ENCODE measurements at regions not wholly inside any gene's neighbourhood (a gene's known extent, or its start where the extent isn't known, plus 50 kb on each side); places are given as distances from the start of the nearest gene placed in this dataset.
"Not testable (repeated sequence)": the region's sequence is repeated elsewhere in the genome, so short reads cannot be mapped to it uniquely, and the experiment has no call there.

DNA sequence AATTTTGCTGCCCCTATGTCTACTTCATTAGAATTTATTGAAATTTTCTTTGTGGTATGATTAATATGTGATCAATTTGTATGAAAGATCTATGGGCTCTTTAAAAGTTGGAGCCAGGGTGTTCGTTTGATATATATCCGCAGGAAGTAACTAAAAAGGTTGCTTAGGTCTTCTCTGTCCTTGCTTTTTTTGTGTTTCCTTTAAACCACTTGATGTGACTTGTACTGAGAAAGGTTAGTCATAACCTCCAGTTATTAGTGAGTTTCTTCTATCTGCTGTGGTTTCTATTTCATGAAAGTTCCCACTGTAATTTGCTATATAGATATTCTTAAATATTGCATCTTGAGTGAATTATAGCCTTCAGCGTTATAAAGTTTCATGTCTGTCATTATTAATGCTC lies 585.3 kb upstream of the ARID1B start:
- H3K4me3 ChIP-seq (ENCODE audit: low read length) = no peak overlapping the region
- no peaks in the 10 kb centered on the region for H3K27me3 ChIP-seq (ENCODE audit: control insufficient read depth, insufficient read depth, low read length)
- no peaks in the 10 kb centered on the region for H3K4me1 ChIP-seq (ENCODE audit: control insufficient read depth, insufficient read depth, low read length)
- DNase-seq (ENCODE audit: low read depth, low spot score) = no peak
- no peaks in the 10 kb centered on the region for H3K9me3 ChIP-seq (ENCODE audit: control insufficient read depth, insufficient read depth, low read length)
- H3K36me3 ChIP-seq (ENCODE audit: control insufficient read depth, insufficient read depth, low read length) = no peaks in the 10 kb centered on the region
- no CpG with 5 or more reads among the region's 3 CpGs for WGBS (ENCODE audit: insufficient coverage, insufficient read length)
- no peak overlapping the region for H3K27ac ChIP-seq (ENCODE audit: low read length)

DNA sequence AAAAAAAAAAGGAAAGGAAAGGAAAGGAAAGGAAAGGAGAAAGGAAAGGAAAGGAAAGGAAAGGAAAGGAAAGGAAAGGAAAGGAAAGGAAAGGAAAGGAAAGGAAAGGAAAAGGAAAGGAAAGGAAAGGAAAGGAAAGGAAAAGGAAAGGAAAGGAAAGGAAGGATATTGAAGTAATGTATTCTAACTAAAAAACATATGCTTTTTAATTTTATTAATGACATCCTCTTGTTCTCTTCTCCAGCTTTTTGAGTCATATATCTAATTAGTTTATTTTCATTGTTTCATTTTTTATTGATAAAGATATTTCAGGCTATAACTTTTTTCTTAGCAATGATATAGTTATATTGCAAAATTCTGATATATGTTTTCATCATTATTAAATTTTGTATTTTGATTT lies 585.8 kb upstream of the ARID1B start:
- H3K36me3 ChIP-seq (ENCODE audit: control insufficient read depth, insufficient read depth, low read length); H3K9me3 ChIP-seq (ENCODE audit: control insufficient read depth, insufficient read depth, low read length): not testable (repeated sequence)

GRCh38 chr6:156190270-156190669 lies 586.9 kb upstream of the ARID1B start:
- no CpG with 5 or more reads among the region's 6 CpGs for WGBS (ENCODE audit: insufficient coverage, insufficient read length)
- Histone ChIP-seq H3K27ac (ENCODE audit: low read length) (no peak overlapping the region), H3K27me3 (ENCODE audit: control insufficient read depth, insufficient read depth, low read length) (no peaks in the 10 kb centered on the region), H3K36me3 (ENCODE audit: control insufficient read depth, insufficient read depth, low read length) (no peaks in the 10 kb centered on the region), H3K4me1 (ENCODE audit: control insufficient read depth, insufficient read depth, low read length) (no peaks in the 10 kb centered on the region), H3K9me3 (ENCODE audit: control insufficient read depth, insufficient read depth, low read length) (no peaks in the 10 kb centered on the region), H3K4me3 (ENCODE audit: low read length) (no peak overlapping the region)
- no peak for DNase-seq (ENCODE audit: low read depth, low spot score)

More for the DNA sequence above, 585.8 kb upstream of the ARID1B start:
- not testable (repeated sequence) for H3K4me3 ChIP-seq (ENCODE audit: low read length); H3K4me1 ChIP-seq (ENCODE audit: control insufficient read depth, insufficient read depth, low read length); DNase-seq (ENCODE audit: low read depth, low spot score); H3K27me3 ChIP-seq (ENCODE audit: control insufficient read depth, insufficient read depth, low read length); H3K27ac ChIP-seq (ENCODE audit: low read length)

DNA sequence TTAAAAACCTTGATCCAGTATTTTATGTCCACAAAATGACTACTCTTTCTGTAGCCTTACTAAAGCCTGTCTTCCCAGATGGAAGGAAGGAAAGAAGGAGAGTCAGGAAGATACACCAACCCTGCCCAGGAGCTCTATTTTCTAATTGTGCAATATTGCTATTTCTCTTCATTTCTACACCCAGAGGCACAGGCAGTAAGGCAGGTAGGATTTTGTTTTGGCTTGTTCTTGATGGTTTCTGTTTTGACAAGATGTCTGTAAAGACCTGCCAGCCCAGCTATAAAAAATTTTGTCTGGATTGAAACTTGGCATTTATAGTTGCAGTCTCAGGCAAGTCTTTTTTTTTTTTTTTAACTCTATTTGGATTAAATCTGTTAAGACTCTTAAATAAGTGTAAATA lies 587.5 kb upstream of the ARID1B start:
- Histone ChIP-seq H3K9me3 (ENCODE audit: control insufficient read depth, insufficient read depth, low read length) (no peaks in the 10 kb centered on the region), H3K4me3 (ENCODE audit: low read length) (no peak overlapping the region), H3K36me3 (ENCODE audit: control insufficient read depth, insufficient read depth, low read length) (no peaks in the 10 kb centered on the region), H3K27ac (ENCODE audit: low read length) (no peak overlapping the region), H3K27me3 (ENCODE audit: control insufficient read depth, insufficient read depth, low read length) (no peaks in the 10 kb centered on the region), H3K4me1 (ENCODE audit: control insufficient read depth, insufficient read depth, low read length) (no peaks in the 10 kb centered on the region)
- no peak for DNase-seq (ENCODE audit: low read depth, low spot score)

DNA sequence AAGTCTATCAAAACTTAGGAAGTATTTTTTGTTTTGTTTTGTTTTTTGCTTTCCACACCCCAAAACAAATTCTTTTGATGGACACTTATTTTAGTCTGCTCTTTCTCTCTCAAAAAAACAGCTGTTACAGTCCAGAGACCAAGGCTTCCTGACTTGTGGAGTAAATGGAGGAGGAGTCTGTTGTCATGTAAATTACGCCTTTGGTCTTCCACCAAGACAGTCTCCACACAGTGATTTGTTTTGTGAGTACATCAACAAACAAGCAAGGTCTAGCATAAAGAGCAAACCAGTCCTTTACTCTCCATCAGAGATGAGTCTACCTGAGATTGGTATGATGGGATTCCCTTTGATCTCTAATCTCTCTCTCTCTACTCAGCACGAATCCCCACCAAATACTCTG lies 588.0 kb upstream of the ARID1B start:
- no peaks in the 10 kb centered on the region for H3K9me3 ChIP-seq (ENCODE audit: control insufficient read depth, insufficient read depth, low read length)
- WGBS (ENCODE audit: insufficient coverage, insufficient read length) = no CpG with 5 or more reads among the region's 2 CpGs
- no peak for DNase-seq (ENCODE audit: low read depth, low spot score)

GRCh38 chr6:156185113-156185512 lies 592.1 kb upstream of the ARID1B start:
- whole genome bisulfite sequencing (ENCODE audit: insufficient coverage, insufficient read length) = no CpG with 5 or more reads among the region's 3 CpGs
- Histone ChIP-seq H3K27ac (ENCODE audit: low read length) (no peak overlapping the region), H3K9me3 (ENCODE audit: control insufficient read depth, insufficient read depth, low read length) (no peaks in the 10 kb centered on the region), H3K4me3 (ENCODE audit: low read length) (no peak overlapping the region), H3K4me1 (ENCODE audit: control insufficient read depth, insufficient read depth, low read length) (no peaks in the 10 kb centered on the region), H3K36me3 (ENCODE audit: control insufficient read depth, insufficient read depth, low read length) (no peaks in the 10 kb centered on the region), H3K27me3 (ENCODE audit: control insufficient read depth, insufficient read depth, low read length) (no peaks in the 10 kb centered on the region)
- DNase-seq (ENCODE audit: low read depth, low spot score) = no peak

More for the DNA sequence above, 588.0 kb upstream of the ARID1B start:
- Histone ChIP-seq H3K27ac (ENCODE audit: low read length) (no peak overlapping the region), H3K4me1 (ENCODE audit: control insufficient read depth, insufficient read depth, low read length) (no peaks in the 10 kb centered on the region), H3K4me3 (ENCODE audit: low read length) (no peak overlapping the region), H3K36me3 (ENCODE audit: control insufficient read depth, insufficient read depth, low read length) (no peaks in the 10 kb centered on the region), H3K27me3 (ENCODE audit: control insufficient read depth, insufficient read depth, low read length) (no peaks in the 10 kb centered on the region)

DNA sequence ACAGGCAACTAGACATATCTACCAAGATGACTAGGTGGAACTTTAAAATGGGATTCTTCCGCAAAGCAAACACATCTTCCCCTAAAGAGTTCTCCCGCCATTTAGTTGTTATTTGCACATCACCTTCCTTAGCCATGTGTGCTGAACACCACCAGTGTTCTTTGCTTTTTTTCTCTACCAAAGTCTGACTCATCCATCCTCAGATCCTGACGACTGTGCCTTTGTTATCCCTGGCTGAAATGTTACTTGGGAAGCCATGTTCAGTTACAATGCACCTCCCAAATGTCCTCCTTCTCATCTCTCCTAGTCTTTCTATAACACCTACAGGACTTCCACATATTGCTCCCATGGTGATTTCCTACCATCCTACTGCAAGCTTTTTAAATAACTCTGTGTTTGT lies 593.5 kb upstream of the ARID1B start:
- H3K36me3 ChIP-seq (ENCODE audit: control insufficient read depth, insufficient read depth, low read length) = no peaks in the 10 kb centered on the region
- no peak overlapping the region for H3K27ac ChIP-seq (ENCODE audit: low read length)
- H3K27me3 ChIP-seq (ENCODE audit: control insufficient read depth, insufficient read depth, low read length) = no peaks in the 10 kb centered on the region
- no CpG with 5 or more reads among the region's 3 CpGs for WGBS (ENCODE audit: insufficient coverage, insufficient read length)
- no peaks in the 10 kb centered on the region for H3K9me3 ChIP-seq (ENCODE audit: control insufficient read depth, insufficient read depth, low read length)
- no peak overlapping the region for H3K4me3 ChIP-seq (ENCODE audit: low read length)
- no peak for DNase-seq (ENCODE audit: low read depth, low spot score)
- H3K4me1 ChIP-seq (ENCODE audit: control insufficient read depth, insufficient read depth, low read length) = no peaks in the 10 kb centered on the region

GRCh38 chr6:156182356-156182755 lies 594.8 kb upstream of the ARID1B start:
- H3K36me3 ChIP-seq (ENCODE audit: control insufficient read depth, insufficient read depth, low read length) = no peaks in the 10 kb centered on the region
- H3K27ac ChIP-seq (ENCODE audit: low read length) = no peak overlapping the region
- no peak overlapping the region for H3K4me3 ChIP-seq (ENCODE audit: low read length)
- no peaks in the 10 kb centered on the region for H3K9me3 ChIP-seq (ENCODE audit: control insufficient read depth, insufficient read depth, low read length)
- no peaks in the 10 kb centered on the region for H3K27me3 ChIP-seq (ENCODE audit: control insufficient read depth, insufficient read depth, low read length)
- no peaks in the 10 kb centered on the region for H3K4me1 ChIP-seq (ENCODE audit: control insufficient read depth, insufficient read depth, low read length)
- WGBS (ENCODE audit: insufficient coverage, insufficient read length) = no CpG with 5 or more reads among the region's 2 CpGs
- no peak for DNase-seq (ENCODE audit: low read depth, low spot score)

- no peaks in the 10 kb centered on the region for H3K36me3 ChIP-seq (ENCODE audit: control insufficient read depth, insufficient read depth, low read length)
- no CpG with 5 or more reads among the region's 6 CpGs for WGBS (ENCODE audit: insufficient coverage, insufficient read length)
Observed at GRCh38 chr6:156181506-156181905, 595.7 kb upstream of the ARID1B start.

DNA sequence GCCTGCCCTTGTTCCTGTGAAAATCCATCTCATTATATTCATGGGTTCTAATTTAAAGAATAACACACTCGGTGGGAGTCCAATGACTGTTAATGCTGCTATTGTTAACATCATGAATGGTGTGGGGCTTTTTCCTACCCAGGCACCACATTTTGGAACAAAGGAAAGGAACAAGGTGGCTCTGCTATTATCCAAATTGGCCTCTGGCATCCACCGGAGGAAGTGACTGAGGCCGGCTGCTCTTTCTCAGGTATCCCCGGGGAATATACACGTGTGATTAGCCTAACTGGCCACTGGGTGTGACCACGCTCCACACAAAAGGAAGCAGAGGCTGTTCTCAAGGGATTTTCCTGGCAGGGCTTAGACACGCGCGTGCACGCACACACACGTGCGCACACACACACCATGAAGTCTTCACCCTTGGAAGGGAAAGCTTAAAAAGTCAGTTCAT lies 601.2 kb upstream of the ARID1B start:
- H3K27ac ChIP-seq (ENCODE audit: low read length) = no peak overlapping the region

More at GRCh38 chr6:156181506-156181905, 595.7 kb upstream of the ARID1B start:
- Histone ChIP-seq H3K27me3 (ENCODE audit: control insufficient read depth, insufficient read depth, low read length) (no peaks in the 10 kb centered on the region), H3K27ac (ENCODE audit: low read length) (no peak overlapping the region), H3K4me3 (ENCODE audit: low read length) (no peak overlapping the region), H3K9me3 (ENCODE audit: control insufficient read depth, insufficient read depth, low read length) (no peaks in the 10 kb centered on the region), H3K4me1 (ENCODE audit: control insufficient read depth, insufficient read depth, low read length) (no peaks in the 10 kb centered on the region)
- DNase-seq (ENCODE audit: low read depth, low spot score) = no peak

GRCh38 chr6:156175433-156175832 lies 601.7 kb upstream of the ARID1B start:
- H3K36me3 ChIP-seq (ENCODE audit: control insufficient read depth, insufficient read depth, low read length) = no peaks in the 10 kb centered on the region

More for the DNA sequence above, 601.2 kb upstream of the ARID1B start:
- H3K27me3 ChIP-seq (ENCODE audit: control insufficient read depth, insufficient read depth, low read length) = no peaks in the 10 kb centered on the region
- DNase-seq (ENCODE audit: low read depth, low spot score) = peak; percentile 63
- no peak overlapping the region for H3K4me3 ChIP-seq (ENCODE audit: low read length)
- H3K36me3 ChIP-seq (ENCODE audit: control insufficient read depth, insufficient read depth, low read length) = no peaks in the 10 kb centered on the region
- peaks cover 2% of the 10 kb centered on the region for H3K4me1 ChIP-seq (ENCODE audit: control insufficient read depth, insufficient read depth, low read length)
- H3K9me3 ChIP-seq (ENCODE audit: control insufficient read depth, insufficient read depth, low read length) = no peaks in the 10 kb centered on the region
- no CpG with 5 or more reads among the region's 12 CpGs for WGBS (ENCODE audit: insufficient coverage, insufficient read length)

More at GRCh38 chr6:156175433-156175832, 601.7 kb upstream of the ARID1B start:
- H3K4me3 ChIP-seq (ENCODE audit: low read length) = no peak overlapping the region
- H3K9me3 ChIP-seq (ENCODE audit: control insufficient read depth, insufficient read depth, low read length) = no peaks in the 10 kb centered on the region
- H3K27ac ChIP-seq (ENCODE audit: low read length) = no peak overlapping the region
- H3K4me1 ChIP-seq (ENCODE audit: control insufficient read depth, insufficient read depth, low read length) = peaks cover 2% of the 10 kb centered on the region
- no peak for DNase-seq (ENCODE audit: low read depth, low spot score)
- no CpG with 5 or more reads among the region's 3 CpGs for WGBS (ENCODE audit: insufficient coverage, insufficient read length)
- no peaks in the 10 kb centered on the region for H3K27me3 ChIP-seq (ENCODE audit: control insufficient read depth, insufficient read depth, low read length)
